OCI-LY7 (cell line): ENCODE measurements at regions not wholly inside any gene's neighbourhood (a gene's known extent, or its start where the extent isn't known, plus 50 kb on each side); places are given as distances from the start of the nearest gene placed in this dataset.

Experiments used
- CTCF ChIP-seq: fragments of 200-600 bp; sonication (generic); conservative IDR thresholded peaks from 2 replicates; pipeline ENCODE4 v1.5.1; 2014; ENCODE audit warnings: mild to moderate bottlenecking, antibody characterized with exemption, low read length, moderate library complexity, mixed read lengths
- EZH2phosphoT487 ChIP-seq: fragments of 200-600 bp; sonication (generic); IDR thresholded peaks from 2 replicates; pipeline ENCODE4 v1.6.1; 2018; ENCODE audit warnings: low read depth, borderline replicate concordance, mild to moderate bottlenecking, mixed run types, antibody characterized with exemption, low read length, moderate library complexity, mixed read lengths

- no peak for TF ChIP-seq CTCF
- no peak for TF ChIP-seq EZH2phosphoT487
These were observed 141.8 kb upstream of the CIBAR2 start for GRCh38 chr16:85254051-85254450.
